ENCODE measurements at regions not wholly inside any gene's neighbourhood (a gene's known extent, or its start where the extent isn't known, plus 50 kb on each side); places are given as distances from the start of the nearest gene placed in this dataset.

DNA sequence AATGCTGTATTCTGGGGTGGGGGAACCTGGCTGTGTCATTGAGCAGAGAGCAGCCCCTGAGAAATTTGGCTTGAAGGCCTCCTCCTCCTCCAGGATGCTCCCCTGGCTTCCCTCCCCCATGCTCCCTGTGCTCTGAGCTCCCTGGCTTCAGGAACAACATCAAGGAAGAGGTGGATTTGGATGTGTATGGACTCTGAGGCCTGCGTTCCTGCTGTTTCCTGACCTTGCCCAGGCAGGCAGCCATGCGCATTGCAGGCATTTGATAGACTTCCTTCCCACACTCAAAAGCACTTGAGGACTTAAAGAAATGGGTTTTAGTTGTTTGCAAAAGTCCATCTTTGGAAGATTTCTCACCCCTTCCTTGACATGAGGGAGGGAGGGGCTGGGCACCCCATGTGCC, 1317.1 kb downstream of the BRD1 start:
- Histone ChIP-seq H3K27me3 (ENCODE audit: control insufficient read depth, insufficient read depth, low read length) (no peaks in the 10 kb centered on the region), H3K36me3 (ENCODE audit: control insufficient read depth, insufficient read depth, low read length) (no peaks in the 10 kb centered on the region), H3K4me3 (ENCODE audit: low read depth, low read length) (no peak overlapping the region)
- ChIA-PET POLR2A (no interaction called here), CTCF (no interaction called here)
- no peak for DNase-seq (ENCODE audit: low read depth)
- TF ChIP-seq, protein P1, sequence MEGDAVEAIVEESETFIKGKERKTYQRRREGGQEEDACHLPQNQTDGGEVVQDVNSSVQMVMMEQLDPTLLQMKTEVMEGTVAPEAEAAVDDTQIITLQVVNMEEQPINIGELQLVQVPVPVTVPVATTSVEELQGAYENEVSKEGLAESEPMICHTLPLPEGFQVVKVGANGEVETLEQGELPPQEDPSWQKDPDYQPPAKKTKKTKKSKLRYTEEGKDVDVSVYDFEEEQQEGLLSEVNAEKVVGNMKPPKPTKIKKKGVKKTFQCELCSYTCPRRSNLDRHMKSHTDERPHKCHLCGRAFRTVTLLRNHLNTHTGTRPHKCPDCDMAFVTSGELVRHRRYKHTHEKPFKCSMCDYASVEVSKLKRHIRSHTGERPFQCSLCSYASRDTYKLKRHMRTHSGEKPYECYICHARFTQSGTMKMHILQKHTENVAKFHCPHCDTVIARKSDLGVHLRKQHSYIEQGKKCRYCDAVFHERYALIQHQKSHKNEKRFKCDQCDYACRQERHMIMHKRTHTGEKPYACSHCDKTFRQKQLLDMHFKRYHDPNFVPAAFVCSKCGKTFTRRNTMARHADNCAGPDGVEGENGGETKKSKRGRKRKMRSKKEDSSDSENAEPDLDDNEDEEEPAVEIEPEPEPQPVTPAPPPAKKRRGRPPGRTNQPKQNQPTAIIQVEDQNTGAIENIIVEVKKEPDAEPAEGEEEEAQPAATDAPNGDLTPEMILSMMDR (IDR thresholded peaks at IDR 0.05; ENCODE audit: insufficient read depth, low read depth, low read length) = no peak

DNA sequence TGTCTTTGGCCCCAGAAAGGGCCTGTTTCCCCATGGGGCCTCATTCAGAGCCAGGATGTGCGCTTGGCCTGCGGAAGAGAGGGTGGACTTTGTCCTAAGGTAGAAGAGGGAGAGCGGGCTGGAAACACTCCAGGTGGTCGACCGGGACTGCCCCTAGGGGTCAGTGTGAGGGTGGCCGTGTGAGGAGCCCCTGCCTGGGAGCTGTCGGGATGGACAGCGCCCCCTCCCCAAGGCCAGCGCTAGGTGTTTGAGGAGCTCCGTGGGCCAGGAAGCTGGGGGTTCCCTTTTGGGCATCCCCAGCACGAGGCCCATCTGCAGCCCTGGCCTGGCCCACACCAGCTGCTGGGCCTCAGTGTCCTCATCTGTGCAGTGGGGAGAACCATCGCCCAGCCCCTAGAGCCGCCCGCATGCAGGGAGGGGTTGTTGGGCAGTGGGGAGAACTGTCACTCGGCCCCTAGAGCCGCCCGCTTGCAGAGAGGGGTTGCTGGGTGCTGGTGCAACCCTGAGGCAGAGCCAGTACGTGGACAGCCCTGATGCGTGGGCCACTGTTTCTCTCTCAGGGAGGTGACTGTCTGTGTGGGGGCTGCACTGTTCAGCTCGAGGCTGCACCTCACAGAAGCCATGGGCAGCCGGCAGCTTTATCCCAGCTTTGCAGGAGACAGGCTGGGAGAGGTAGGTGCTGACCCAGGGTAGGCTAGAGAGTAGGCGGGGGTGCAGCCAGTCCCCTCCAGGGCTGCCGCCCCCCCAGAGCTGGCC, 1319.9 kb downstream of the BRD1 start:
- ChIA-PET POLR2A (no interaction called here), CTCF (no interaction called here)
- no peak for DNase-seq (ENCODE audit: low read depth)
- TF ChIP-seq, protein P1 (IDR thresholded peaks at IDR 0.05; ENCODE audit: insufficient read depth, low read depth, low read length) = no peak
- H3K27me3 ChIP-seq (ENCODE audit: control insufficient read depth, insufficient read depth, low read length) = no peaks in the 10 kb centered on the region
- no peaks in the 10 kb centered on the region for H3K36me3 ChIP-seq (ENCODE audit: control insufficient read depth, insufficient read depth, low read length)
- H3K4me3 ChIP-seq (ENCODE audit: low read depth, low read length) = no peak overlapping the region

DNA sequence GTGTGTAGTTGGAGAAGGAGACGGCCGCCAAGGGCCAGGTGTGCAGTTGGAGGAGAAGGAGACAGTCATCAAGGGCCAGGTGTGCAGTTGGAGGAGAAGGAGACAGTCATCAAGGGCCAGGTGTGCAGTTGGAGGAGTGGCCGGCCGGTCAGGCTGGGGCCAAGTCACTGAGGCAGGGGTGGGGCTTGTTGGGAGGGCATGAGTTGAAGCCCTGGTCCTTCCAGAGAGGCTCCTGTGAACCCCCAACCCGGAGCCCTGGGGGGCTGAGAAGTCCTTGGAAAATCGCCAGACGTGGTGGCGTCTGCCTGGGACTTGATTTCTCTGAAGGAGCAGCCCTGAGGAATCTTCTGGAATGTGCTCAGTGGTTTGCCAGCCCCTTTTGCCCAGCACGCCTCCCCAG, 1320.5 kb downstream of the BRD1 start:
- TF ChIP-seq, protein P1 (IDR thresholded peaks at IDR 0.05; ENCODE audit: insufficient read depth, low read depth, low read length) = no peak
- Histone ChIP-seq H3K36me3 (ENCODE audit: control insufficient read depth, insufficient read depth, low read length) (no peaks in the 10 kb centered on the region), H3K27me3 (ENCODE audit: control insufficient read depth, insufficient read depth, low read length) (no peaks in the 10 kb centered on the region), H3K4me3 (ENCODE audit: low read depth, low read length) (no peak overlapping the region)
- ChIA-PET CTCF (no interaction called here), POLR2A (no interaction called here)
- no peak for DNase-seq (ENCODE audit: low read depth)

DNA sequence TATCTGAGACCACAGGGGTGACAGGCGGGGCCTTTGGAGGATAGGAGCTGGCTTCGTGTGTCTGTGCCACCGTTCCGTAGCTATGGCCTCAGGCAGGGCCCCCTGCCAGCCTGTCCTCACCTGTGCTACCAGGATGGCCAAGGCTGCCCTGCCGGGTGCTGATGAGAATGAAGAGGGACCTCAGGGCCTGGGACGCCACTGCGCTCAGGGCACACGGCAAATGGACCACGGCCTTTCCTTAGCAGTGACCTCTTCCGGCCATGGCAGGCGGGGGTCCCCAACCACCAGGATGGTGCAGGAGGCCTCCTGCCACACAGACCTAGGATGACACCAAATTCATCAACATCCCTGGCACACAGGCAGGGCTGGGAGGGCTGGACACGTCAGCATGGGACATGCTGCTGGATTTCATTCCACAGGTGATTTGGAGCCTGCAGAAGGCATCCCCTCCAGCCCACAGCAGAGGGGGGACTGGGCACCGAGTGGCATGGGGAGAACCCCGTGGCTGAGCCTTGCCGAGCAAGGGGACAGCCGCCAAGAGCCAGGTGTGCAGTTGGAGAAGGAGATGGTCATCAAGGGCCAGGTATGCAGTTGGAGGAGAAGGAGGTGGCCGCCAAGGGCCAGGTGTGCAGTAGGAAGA, 1321.0 kb downstream of the BRD1 start:
- H3K4me3 ChIP-seq (ENCODE audit: low read depth, low read length) = no peak overlapping the region
- no peaks in the 10 kb centered on the region for H3K27me3 ChIP-seq (ENCODE audit: control insufficient read depth, insufficient read depth, low read length)
- no peak for DNase-seq (ENCODE audit: low read depth)
- POLR2A ChIA-PET = no interaction called here
- TF ChIP-seq, protein P1 (IDR thresholded peaks at IDR 0.05; ENCODE audit: insufficient read depth, low read depth, low read length) = no peak
- H3K36me3 ChIP-seq (ENCODE audit: control insufficient read depth, insufficient read depth, low read length) = no peaks in the 10 kb centered on the region
- CTCF ChIA-PET = no interaction called here

DNA sequence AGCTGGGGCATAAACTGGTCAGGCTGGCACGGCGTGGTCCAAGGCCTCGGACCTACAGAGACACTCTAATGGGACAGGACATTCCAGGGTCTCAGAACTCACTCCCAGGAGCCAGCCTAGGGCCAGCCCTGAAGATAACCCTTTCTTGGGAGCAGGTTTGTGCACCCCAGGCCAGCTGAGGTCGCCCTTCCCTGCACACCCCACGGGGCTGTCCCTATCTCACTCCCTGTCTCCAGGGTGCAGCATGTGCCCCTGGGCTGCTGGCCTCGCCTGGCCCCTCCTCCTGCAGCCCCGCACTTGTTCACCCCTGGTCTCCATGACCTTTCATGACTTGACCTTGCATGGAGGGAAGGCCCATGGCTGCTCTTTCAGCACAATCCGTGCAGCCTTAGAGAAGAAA, 1321.8 kb downstream of the BRD1 start:
- ChIA-PET POLR2A (no interaction called here), CTCF (no interaction called here)
- H3K27me3 ChIP-seq (ENCODE audit: control insufficient read depth, insufficient read depth, low read length) = no peaks in the 10 kb centered on the region
- TF ChIP-seq, protein P1 (IDR thresholded peaks at IDR 0.05; ENCODE audit: insufficient read depth, low read depth, low read length) = no peak
- no peak for DNase-seq (ENCODE audit: low read depth)
- no peak overlapping the region for H3K4me3 ChIP-seq (ENCODE audit: low read depth, low read length)
- no peaks in the 10 kb centered on the region for H3K36me3 ChIP-seq (ENCODE audit: control insufficient read depth, insufficient read depth, low read length)

Data from BJ (cell line).